D721Med (cell line): ENCODE measurements at regions not wholly inside any gene's neighbourhood (a gene's known extent, or its start where the extent isn't known, plus 50 kb on each side); places are given as distances from the start of the nearest gene placed in this dataset.
"Not testable (repeated sequence)": the region's sequence is repeated elsewhere in the genome, so short reads cannot be mapped to it uniquely, and the experiment has no call there.

Experiments used
- DNase-seq: peaks from one replicate; pipeline ENCODE4 v3.0.0; 2011; ENCODE audit warnings: low spot score; ENCODE audit not compliant: insufficient read length
- FAIRE-seq: peaks from 2 replicates; lab custom pipeline; 2011; peaks lifted over from hg19 to GRCh38; lab: Jason Lieb, UNC
- CTCF ChIP-seq: IDR thresholded peaks from 2 replicates; pipeline ENCODE4 v1.5.1; 2012; ENCODE audit warnings: mild to moderate bottlenecking, control low read depth; ENCODE audit not compliant: insufficient read depth; ENCODE audit errors: missing control alignments

GRCh38 chr13:54597540-54598088 lies 1569.0 kb downstream of the OLFM4 start:
- FAIRE-seq: no peak
- no peak for TF ChIP-seq CTCF
- DNase-seq: no peak

- DNase-seq: no peak
- no peak for FAIRE-seq
- no peak for TF ChIP-seq CTCF
These were observed 1570.8 kb downstream of the OLFM4 start for GRCh38 chr13:54599413-54599812.

GRCh38 chr13:54606944-54607343 lies 1578.3 kb downstream of the OLFM4 start:
- DNase-seq: no peak
- FAIRE-seq: no peak
- TF ChIP-seq CTCF: no peak

GRCh38 chr13:54607421-54607820 lies 1578.8 kb downstream of the OLFM4 start:
- FAIRE-seq: no peak
- no peak for DNase-seq
- no peak for TF ChIP-seq CTCF

GRCh38 chr13:54611390-54611789 lies 1582.8 kb downstream of the OLFM4 start:
- DNase-seq (no peak), FAIRE-seq (no peak)
- no peak for TF ChIP-seq CTCF

GRCh38 chr13:54614726-54615125 lies 1586.1 kb downstream of the OLFM4 start:
- TF ChIP-seq CTCF: no peak
- FAIRE-seq (no peak), DNase-seq (no peak)

- not testable (repeated sequence) for DNase-seq, FAIRE-seq
These were observed 1597.9 kb downstream of the OLFM4 start for GRCh38 chr13:54626504-54626903.
